ENCODE measurements at regions not wholly inside any gene's neighbourhood (a gene's known extent, or its start where the extent isn't known, plus 50 kb on each side); places are given as distances from the start of the nearest gene placed in this dataset.

GRCh38 chr6:97849390-97849789, 566.4 kb upstream of the MMS22L start:
- TF ChIP-seq CTCF (IDR thresholded peaks at IDR 0.05) (no peak), POLR2A (IDR thresholded peaks at IDR 0.05) (no peak)
